ENCODE measurements at regions not wholly inside any gene's neighbourhood (a gene's known extent, or its start where the extent isn't known, plus 50 kb on each side); places are given as distances from the start of the nearest gene placed in this dataset.

DNA sequence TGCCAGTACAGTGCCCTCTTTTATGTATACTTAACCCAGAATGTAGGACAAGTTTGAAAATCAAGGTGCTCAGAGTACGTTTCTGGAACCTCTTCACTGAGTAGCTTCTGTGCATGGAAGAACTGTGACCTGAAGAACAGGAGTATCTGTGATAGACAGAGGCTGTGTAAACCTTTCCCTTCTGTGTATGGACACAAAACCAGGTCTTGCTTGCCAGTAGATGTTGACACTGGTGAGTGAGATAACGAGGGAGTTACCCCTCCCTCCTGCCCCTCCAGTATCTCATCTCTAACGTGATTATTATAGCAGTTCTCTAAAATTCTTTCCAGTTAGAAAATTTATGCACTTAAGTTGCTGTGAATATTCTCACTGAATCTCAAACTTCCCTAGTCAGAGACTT is 170.8 kb downstream of the RPL10L start:
- TF ChIP-seq, protein P1, sequence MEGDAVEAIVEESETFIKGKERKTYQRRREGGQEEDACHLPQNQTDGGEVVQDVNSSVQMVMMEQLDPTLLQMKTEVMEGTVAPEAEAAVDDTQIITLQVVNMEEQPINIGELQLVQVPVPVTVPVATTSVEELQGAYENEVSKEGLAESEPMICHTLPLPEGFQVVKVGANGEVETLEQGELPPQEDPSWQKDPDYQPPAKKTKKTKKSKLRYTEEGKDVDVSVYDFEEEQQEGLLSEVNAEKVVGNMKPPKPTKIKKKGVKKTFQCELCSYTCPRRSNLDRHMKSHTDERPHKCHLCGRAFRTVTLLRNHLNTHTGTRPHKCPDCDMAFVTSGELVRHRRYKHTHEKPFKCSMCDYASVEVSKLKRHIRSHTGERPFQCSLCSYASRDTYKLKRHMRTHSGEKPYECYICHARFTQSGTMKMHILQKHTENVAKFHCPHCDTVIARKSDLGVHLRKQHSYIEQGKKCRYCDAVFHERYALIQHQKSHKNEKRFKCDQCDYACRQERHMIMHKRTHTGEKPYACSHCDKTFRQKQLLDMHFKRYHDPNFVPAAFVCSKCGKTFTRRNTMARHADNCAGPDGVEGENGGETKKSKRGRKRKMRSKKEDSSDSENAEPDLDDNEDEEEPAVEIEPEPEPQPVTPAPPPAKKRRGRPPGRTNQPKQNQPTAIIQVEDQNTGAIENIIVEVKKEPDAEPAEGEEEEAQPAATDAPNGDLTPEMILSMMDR (IDR thresholded peaks at IDR 0.05 in 2 of 3, conservative IDR thresholded peaks at IDR 0.05 in 1 of 3; ENCODE audit: borderline replicate concordance in 1 of 3, insufficient read depth in 1 of 3, low read depth in 2 of 3, low read length in 2 of 3), result no peak
- TF ChIP-seq EGR1 (IDR thresholded peaks at IDR 0.05; ENCODE audit: low read depth), result no peak
- TF ChIP-seq, protein P2, sequence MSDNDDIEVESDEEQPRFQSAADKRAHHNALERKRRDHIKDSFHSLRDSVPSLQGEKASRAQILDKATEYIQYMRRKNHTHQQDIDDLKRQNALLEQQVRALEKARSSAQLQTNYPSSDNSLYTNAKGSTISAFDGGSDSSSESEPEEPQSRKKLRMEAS (IDR thresholded peaks at IDR 0.05), result no peak
- no peak for TF ChIP-seq POLR2A (IDR thresholded peaks at IDR 0.05; ENCODE audit: borderline replicate concordance, extremely low read depth, insufficient read depth, insufficient read length)
- no peak for TF ChIP-seq EZH2phosphoT487 (IDR thresholded peaks at IDR 0.05; ENCODE audit: borderline replicate concordance)
- no peak for TF ChIP-seq ZNF274 (IDR thresholded peaks at IDR 0.05; ENCODE audit: low read depth, low read length)
- TF ChIP-seq EZH2 (IDR thresholded peaks at IDR 0.05), result no peak
- no peak for TF ChIP-seq YY1 (IDR thresholded peaks at IDR 0.05; ENCODE audit: extremely low read depth, insufficient replicate concordance, low read depth, low read length)
- TF ChIP-seq, protein P3, sequence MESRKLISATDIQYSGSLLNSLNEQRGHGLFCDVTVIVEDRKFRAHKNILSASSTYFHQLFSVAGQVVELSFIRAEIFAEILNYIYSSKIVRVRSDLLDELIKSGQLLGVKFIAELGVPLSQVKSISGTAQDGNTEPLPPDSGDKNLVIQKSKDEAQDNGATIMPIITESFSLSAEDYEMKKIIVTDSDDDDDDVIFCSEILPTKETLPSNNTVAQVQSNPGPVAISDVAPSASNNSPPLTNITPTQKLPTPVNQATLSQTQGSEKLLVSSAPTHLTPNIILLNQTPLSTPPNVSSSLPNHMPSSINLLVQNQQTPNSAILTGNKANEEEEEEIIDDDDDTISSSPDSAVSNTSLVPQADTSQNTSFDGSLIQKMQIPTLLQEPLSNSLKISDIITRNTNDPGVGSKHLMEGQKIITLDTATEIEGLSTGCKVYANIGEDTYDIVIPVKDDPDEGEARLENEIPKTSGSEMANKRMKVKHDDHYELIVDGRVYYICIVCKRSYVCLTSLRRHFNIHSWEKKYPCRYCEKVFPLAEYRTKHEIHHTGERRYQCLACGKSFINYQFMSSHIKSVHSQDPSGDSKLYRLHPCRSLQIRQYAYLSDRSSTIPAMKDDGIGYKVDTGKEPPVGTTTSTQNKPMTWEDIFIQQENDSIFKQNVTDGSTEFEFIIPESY (IDR thresholded peaks at IDR 0.05; ENCODE audit: extremely low read depth, insufficient replicate concordance, low read length), result no peak
- no peak for TF ChIP-seq SRF (IDR thresholded peaks at IDR 0.05; ENCODE audit: low read depth)
- TF ChIP-seq, protein P4, sequence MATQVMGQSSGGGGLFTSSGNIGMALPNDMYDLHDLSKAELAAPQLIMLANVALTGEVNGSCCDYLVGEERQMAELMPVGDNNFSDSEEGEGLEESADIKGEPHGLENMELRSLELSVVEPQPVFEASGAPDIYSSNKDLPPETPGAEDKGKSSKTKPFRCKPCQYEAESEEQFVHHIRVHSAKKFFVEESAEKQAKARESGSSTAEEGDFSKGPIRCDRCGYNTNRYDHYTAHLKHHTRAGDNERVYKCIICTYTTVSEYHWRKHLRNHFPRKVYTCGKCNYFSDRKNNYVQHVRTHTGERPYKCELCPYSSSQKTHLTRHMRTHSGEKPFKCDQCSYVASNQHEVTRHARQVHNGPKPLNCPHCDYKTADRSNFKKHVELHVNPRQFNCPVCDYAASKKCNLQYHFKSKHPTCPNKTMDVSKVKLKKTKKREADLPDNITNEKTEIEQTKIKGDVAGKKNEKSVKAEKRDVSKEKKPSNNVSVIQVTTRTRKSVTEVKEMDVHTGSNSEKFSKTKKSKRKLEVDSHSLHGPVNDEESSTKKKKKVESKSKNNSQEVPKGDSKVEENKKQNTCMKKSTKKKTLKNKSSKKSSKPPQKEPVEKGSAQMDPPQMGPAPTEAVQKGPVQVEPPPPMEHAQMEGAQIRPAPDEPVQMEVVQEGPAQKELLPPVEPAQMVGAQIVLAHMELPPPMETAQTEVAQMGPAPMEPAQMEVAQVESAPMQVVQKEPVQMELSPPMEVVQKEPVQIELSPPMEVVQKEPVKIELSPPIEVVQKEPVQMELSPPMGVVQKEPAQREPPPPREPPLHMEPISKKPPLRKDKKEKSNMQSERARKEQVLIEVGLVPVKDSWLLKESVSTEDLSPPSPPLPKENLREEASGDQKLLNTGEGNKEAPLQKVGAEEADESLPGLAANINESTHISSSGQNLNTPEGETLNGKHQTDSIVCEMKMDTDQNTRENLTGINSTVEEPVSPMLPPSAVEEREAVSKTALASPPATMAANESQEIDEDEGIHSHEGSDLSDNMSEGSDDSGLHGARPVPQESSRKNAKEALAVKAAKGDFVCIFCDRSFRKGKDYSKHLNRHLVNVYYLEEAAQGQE (IDR thresholded peaks at IDR 0.05; ENCODE audit: low read depth), result no peak
- TF ChIP-seq SP1 (IDR thresholded peaks at IDR 0.05; ENCODE audit: low read depth), result no peak
- TF ChIP-seq POLR2AphosphoS5 (IDR thresholded peaks at IDR 0.05; ENCODE audit: low read depth, low read length), result no peak

Data from HCT116 (cell line).